ENCODE measurements at regions not wholly inside any gene's neighbourhood (a gene's known extent, or its start where the extent isn't known, plus 50 kb on each side); places are given as distances from the start of the nearest gene placed in this dataset.

DNA sequence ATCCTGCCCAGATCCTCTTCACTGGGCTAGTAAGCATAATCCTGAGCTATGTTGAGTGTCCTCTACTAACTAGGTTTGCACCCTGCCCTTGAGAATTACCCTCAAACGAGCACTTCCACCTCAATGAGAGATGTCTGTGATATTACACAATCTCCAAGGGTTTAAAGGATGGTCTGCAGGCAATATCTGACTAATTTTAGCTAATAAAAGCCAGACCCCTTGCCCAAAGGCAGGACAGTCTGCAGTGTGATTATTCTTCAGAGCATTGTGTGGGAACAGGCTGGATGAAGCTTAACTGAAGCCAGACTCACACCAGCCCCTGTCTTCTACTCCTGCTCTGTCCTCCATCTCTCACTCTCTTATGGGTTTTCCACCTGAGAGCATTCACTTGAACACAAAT, 544.9 kb upstream of the DDX18 start:
- Histone ChIP-seq H3K27ac (ENCODE audit: low read depth, low read length, poor library complexity, severe bottlenecking) (no peak overlapping the region), H3K79me2 (ENCODE audit: insufficient read depth, low read length) (no peaks in the 10 kb centered on the region), H3K4me2 (ENCODE audit: low read length) (no peak overlapping the region), H3K4me1 (ENCODE audit: insufficient read depth, low read length, severe bottlenecking) (no peaks in the 10 kb centered on the region), H3F3A (ENCODE audit: insufficient read depth, low read length) (no peaks in the 10 kb centered on the region), H3K27me3 (ENCODE audit: insufficient read depth, low read length) (no peaks in the 10 kb centered on the region), H4K20me1 (ENCODE audit: insufficient read depth, low read length) (no peaks in the 10 kb centered on the region), H3K9me3 (ENCODE audit: low read length) (no peaks in the 10 kb centered on the region), H3K9me2 (ENCODE audit: low read depth, low read length) (no peaks in the 10 kb centered on the region), H3K36me3 (ENCODE audit: insufficient read depth, low read length) (no peaks in the 10 kb centered on the region), H3K4me3 (ENCODE audit: low read depth, low read length, poor library complexity, severe bottlenecking) (no peak overlapping the region), H2AFZ (ENCODE audit: low read length) (no peak overlapping the region), H3K9ac (ENCODE audit: low read length) (no peak overlapping the region)
- TF ChIP-seq, protein P1, sequence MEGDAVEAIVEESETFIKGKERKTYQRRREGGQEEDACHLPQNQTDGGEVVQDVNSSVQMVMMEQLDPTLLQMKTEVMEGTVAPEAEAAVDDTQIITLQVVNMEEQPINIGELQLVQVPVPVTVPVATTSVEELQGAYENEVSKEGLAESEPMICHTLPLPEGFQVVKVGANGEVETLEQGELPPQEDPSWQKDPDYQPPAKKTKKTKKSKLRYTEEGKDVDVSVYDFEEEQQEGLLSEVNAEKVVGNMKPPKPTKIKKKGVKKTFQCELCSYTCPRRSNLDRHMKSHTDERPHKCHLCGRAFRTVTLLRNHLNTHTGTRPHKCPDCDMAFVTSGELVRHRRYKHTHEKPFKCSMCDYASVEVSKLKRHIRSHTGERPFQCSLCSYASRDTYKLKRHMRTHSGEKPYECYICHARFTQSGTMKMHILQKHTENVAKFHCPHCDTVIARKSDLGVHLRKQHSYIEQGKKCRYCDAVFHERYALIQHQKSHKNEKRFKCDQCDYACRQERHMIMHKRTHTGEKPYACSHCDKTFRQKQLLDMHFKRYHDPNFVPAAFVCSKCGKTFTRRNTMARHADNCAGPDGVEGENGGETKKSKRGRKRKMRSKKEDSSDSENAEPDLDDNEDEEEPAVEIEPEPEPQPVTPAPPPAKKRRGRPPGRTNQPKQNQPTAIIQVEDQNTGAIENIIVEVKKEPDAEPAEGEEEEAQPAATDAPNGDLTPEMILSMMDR (IDR thresholded peaks at IDR 0.05; ENCODE audit: low read length), result no peak
- TF ChIP-seq EZH2 (IDR thresholded peaks at IDR 0.05; ENCODE audit: borderline replicate concordance, low read length), result no peak

DNA sequence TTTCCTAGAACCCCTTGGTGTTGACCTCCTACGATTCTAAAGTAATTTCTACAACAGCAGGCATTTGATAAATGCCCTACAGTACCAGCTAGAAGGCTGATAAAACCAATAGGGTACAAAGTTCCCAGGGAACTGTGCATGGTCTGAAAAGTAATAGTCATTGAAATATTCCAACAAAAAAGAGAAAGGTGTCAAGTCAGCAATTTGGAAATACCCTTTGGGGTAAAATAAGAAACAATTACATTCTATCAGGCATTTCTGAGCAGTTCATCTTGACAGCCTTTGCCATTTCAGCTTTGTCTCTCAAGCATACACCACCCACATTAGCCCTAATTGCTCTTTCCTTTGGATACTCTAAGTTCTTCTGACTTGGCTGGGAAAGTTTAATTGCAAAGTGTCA, 542.9 kb upstream of the DDX18 start:
- TF ChIP-seq EZH2 (IDR thresholded peaks at IDR 0.05; ENCODE audit: borderline replicate concordance, low read length), result no peak
- TF ChIP-seq, protein P1 (IDR thresholded peaks at IDR 0.05; ENCODE audit: low read length), result no peak
- Histone ChIP-seq H3K36me3 (ENCODE audit: insufficient read depth, low read length) (no peaks in the 10 kb centered on the region), H3K4me2 (ENCODE audit: low read length) (no peak overlapping the region), H3K27me3 (ENCODE audit: insufficient read depth, low read length) (no peaks in the 10 kb centered on the region), H2AFZ (ENCODE audit: low read length) (no peak overlapping the region), H3K79me2 (ENCODE audit: insufficient read depth, low read length) (no peaks in the 10 kb centered on the region), H3K9ac (ENCODE audit: low read length) (no peak overlapping the region), H3F3A (ENCODE audit: insufficient read depth, low read length) (no peaks in the 10 kb centered on the region), H3K9me2 (ENCODE audit: low read depth, low read length) (no peaks in the 10 kb centered on the region), H3K27ac (ENCODE audit: low read depth, low read length, poor library complexity, severe bottlenecking) (no peak overlapping the region), H3K4me3 (ENCODE audit: low read depth, low read length, poor library complexity, severe bottlenecking) (no peak overlapping the region), H3K9me3 (ENCODE audit: low read length) (no peaks in the 10 kb centered on the region), H3K4me1 (ENCODE audit: insufficient read depth, low read length, severe bottlenecking) (no peaks in the 10 kb centered on the region), H4K20me1 (ENCODE audit: insufficient read depth, low read length) (no peaks in the 10 kb centered on the region)

DNA sequence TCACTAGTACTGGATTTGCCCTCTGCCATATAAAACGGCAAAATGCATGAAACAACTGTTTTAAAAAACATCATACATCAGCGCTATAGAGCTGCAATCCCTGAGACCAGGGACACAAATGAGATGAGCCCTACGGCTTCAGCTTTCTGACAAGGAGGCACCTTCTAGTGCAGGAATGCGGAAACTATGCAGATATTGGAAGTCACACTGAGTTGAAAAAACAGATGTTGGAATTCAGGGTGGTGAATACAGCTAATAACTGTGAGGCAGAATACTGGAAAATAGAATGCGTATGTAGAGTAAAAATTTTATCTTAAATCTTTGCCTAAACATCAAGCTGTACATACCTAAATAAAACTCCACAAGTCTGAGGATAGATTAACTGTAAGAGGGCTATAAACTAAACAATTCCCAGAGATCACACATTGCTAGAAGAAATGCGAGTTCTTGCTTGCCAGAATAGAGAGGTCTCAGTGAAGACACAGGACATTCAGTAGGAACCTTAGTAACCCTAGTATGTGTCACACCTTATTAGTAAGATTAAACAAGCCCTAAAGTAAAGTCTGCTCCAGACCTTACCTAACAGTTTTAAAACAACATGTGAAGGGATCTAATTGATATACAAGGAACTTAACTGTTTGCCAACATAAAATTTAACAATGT, 541.4 kb upstream of the DDX18 start:
- H2AFZ ChIP-seq (ENCODE audit: low read length), result no peak overlapping the region
- H3K27ac ChIP-seq (ENCODE audit: low read depth, low read length, poor library complexity, severe bottlenecking), result no peak overlapping the region
- no peaks in the 10 kb centered on the region for H3K9me3 ChIP-seq (ENCODE audit: low read length)
- no peak overlapping the region for H3K4me3 ChIP-seq (ENCODE audit: low read depth, low read length, poor library complexity, severe bottlenecking)
- H3K27me3 ChIP-seq (ENCODE audit: insufficient read depth, low read length), result no peaks in the 10 kb centered on the region
- H3K9ac ChIP-seq (ENCODE audit: low read length), result no peak overlapping the region
- TF ChIP-seq, protein P1 (IDR thresholded peaks at IDR 0.05; ENCODE audit: low read length), result no peak
- no peak for TF ChIP-seq EZH2 (IDR thresholded peaks at IDR 0.05; ENCODE audit: borderline replicate concordance, low read length)
- no peaks in the 10 kb centered on the region for H3K4me1 ChIP-seq (ENCODE audit: insufficient read depth, low read length, severe bottlenecking)
- H3K36me3 ChIP-seq (ENCODE audit: insufficient read depth, low read length), result no peaks in the 10 kb centered on the region
- no peaks in the 10 kb centered on the region for H3K79me2 ChIP-seq (ENCODE audit: insufficient read depth, low read length)
- no peaks in the 10 kb centered on the region for H4K20me1 ChIP-seq (ENCODE audit: insufficient read depth, low read length)
- no peaks in the 10 kb centered on the region for H3K9me2 ChIP-seq (ENCODE audit: low read depth, low read length)
- no peaks in the 10 kb centered on the region for H3F3A ChIP-seq (ENCODE audit: insufficient read depth, low read length)
- H3K4me2 ChIP-seq (ENCODE audit: low read length), result no peak overlapping the region
